Activated T-cell treated with anti-CD3 and anti-CD28 coated beads, Interleukin-2, amount 50 U/mL, for 24 hours (primary cell): ENCODE measurements at regions not wholly inside any gene's neighbourhood (a gene's known extent, or its start where the extent isn't known, plus 50 kb on each side); places are given as distances from the start of the nearest gene placed in this dataset.

Source experiments
- DNase-seq: peaks from one replicate; pipeline ENCODE4 v3.0.0-alpha.2; 2020
- H3K27ac Mint-ChIP-seq: 2 replicates; pipeline ENCODE4 v1.8.0; 2020; ENCODE audit warnings: mild to moderate bottlenecking, mixed read lengths
- H3K27me3 Mint-ChIP-seq: 2 replicates; pipeline ENCODE4 v1.8.0; 2020; ENCODE audit warnings: mixed read lengths
- H3K36me3 Mint-ChIP-seq: 2 replicates; pipeline ENCODE4 v1.8.0; 2020; ENCODE audit warnings: low read depth, mixed read lengths
- H3K4me1 Mint-ChIP-seq: 2 replicates; pipeline ENCODE4 v1.8.0; 2020; ENCODE audit warnings: low read depth, mixed read lengths
- H3K4me3 Mint-ChIP-seq: 2 replicates; pipeline ENCODE4 v1.8.0; 2020; ENCODE audit warnings: mild to moderate bottlenecking, moderate library complexity, mixed read lengths
- H3K9me3 Mint-ChIP-seq: 2 replicates; pipeline ENCODE4 v1.8.0; 2020; ENCODE audit warnings: mixed read lengths

DNA sequence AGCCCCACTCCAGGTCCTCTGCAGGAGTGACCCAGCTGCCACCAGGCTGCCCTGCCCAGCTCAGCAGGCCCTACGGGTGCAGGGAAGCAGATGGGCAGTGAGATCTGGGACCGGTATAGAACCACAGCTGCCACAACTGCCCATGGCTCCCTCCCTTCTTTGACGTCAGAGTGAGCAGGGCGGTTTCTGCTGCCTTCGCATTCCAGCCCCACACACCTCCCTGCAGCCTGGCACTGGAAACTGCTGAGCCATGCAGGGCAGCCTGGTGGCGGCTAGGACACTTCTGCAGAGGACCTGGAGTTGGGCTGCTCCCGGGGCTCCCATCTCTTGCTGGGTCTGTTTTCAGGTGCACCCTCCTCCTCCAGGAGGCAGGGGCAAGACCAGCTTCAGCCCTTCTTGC lies 101.6 kb upstream of the CD93 start:
- Mint-ChIP-seq H3K4me1 (no peaks in the 10 kb centered on the region), H3K4me3 (no peak overlapping the region), H3K27ac (no peak overlapping the region), H3K27me3 (no peaks in the 10 kb centered on the region), H3K36me3 (no peaks in the 10 kb centered on the region), H3K9me3 (no peaks in the 10 kb centered on the region)
- no peak for DNase-seq

DNA sequence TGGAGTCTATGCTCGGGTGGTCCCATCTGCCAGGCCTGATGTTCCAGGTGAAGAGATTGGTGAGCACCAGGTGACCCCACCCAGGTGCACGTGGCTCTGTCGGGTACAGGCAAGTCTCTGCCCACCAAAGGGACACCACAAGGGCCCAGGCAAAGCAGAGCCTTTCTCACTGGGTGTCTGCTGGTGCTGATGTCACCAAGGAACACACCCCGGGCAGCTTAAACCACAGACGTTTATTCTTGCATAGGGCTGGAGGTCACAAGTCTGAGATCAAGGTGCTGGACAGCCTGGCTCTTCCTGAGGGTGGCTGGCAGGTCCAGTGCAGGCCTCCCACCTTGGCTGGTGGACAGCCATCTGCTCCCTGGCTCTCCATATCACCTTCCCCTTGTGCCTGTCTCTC lies 100.7 kb upstream of the CD93 start:
- H3K27me3 Mint-ChIP-seq = no peaks in the 10 kb centered on the region
- H3K4me1 Mint-ChIP-seq = no peaks in the 10 kb centered on the region
- no peak overlapping the region for H3K27ac Mint-ChIP-seq
- no peaks in the 10 kb centered on the region for H3K9me3 Mint-ChIP-seq
- H3K36me3 Mint-ChIP-seq = no peaks in the 10 kb centered on the region
- no peak for DNase-seq
- H3K4me3 Mint-ChIP-seq = no peak overlapping the region

- H3K27ac Mint-ChIP-seq = no peak overlapping the region
- no peaks in the 10 kb centered on the region for H3K36me3 Mint-ChIP-seq
- DNase-seq = no peak
- no peaks in the 10 kb centered on the region for H3K4me1 Mint-ChIP-seq
- peaks cover 12% of the 10 kb centered on the region for H3K27me3 Mint-ChIP-seq
- H3K4me3 Mint-ChIP-seq = no peak overlapping the region
- no peaks in the 10 kb centered on the region for H3K9me3 Mint-ChIP-seq
These were observed 94.4 kb upstream of the CD93 start for GRCh38 chr20:23180451-23180921.

DNA sequence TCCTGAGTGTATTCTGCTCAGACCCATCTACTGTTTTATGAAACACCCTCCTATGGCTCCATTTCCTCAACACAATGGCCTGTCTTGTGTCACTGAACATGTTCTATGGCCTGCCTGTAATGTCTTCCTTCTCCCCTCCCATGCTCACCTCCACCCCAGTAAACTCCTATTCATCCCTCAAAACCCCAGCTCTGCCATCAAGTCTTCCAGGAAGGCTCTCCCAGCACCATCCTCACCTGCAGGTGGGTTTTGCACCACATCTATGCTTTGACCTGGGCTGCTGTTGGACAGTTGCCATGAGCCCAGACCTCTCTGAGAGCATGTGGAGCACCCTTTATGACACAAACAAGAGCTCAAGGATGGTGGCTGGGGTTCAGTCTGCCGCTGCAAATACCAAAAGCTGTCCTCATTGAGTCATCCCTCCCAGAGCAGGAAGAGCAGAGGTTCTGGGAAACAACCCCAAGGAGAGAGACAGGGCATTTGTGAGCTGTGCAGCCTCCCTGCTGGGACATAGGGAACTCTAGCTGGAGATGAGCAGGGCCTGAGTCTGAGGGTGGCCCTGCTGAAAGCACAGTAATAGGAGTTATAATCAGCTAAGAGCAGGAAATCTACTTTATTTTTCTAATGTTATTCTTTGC lies 93.8 kb upstream of the CD93 start:
- H3K4me3 Mint-ChIP-seq = no peak overlapping the region
- H3K4me1 Mint-ChIP-seq = no peaks in the 10 kb centered on the region
- no peaks in the 10 kb centered on the region for H3K36me3 Mint-ChIP-seq
- no peaks in the 10 kb centered on the region for H3K9me3 Mint-ChIP-seq
- peaks cover 12% of the 10 kb centered on the region for H3K27me3 Mint-ChIP-seq
- no peak overlapping the region for H3K27ac Mint-ChIP-seq
- no peak for DNase-seq

GRCh38 chr20:23178806-23179205 lies 92.7 kb upstream of the CD93 start:
- no peak overlapping the region for H3K27ac Mint-ChIP-seq
- no peaks in the 10 kb centered on the region for H3K4me1 Mint-ChIP-seq
- DNase-seq = no peak

DNA sequence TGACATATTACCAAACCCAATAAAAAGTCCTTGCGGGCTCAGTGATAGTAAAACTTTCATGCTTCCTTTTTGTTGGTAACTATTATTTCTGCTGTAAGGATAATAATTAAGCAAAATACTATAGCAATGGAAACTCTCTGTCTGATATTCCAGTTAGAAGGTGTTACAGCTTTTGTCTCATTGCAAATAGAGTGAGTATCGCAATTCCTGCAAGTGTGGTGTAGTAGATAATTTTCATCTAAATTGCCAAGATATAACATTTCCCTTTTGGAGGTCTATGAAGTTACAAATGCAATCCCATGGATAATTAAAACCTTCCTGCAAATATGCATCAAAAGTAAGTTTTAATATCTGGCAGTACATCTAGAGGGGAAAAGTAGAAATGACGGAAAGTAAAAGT lies 88.7 kb upstream of the CD93 start:
- Mint-ChIP-seq H3K9me3 (no peaks in the 10 kb centered on the region), H3K4me3 (no peak overlapping the region), H3K4me1 (no peaks in the 10 kb centered on the region), H3K27me3 (peaks cover 12% of the 10 kb centered on the region), H3K36me3 (no peaks in the 10 kb centered on the region), H3K27ac (no peak overlapping the region)
- DNase-seq = no peak

More at GRCh38 chr20:23178806-23179205, 92.7 kb upstream of the CD93 start:
- Mint-ChIP-seq H3K27me3 (peaks cover 12% of the 10 kb centered on the region), H3K9me3 (no peaks in the 10 kb centered on the region), H3K4me3 (no peak overlapping the region), H3K36me3 (no peaks in the 10 kb centered on the region)

- H3K4me3 Mint-ChIP-seq = no peak overlapping the region
- H3K27ac Mint-ChIP-seq = no peak overlapping the region
- no peaks in the 10 kb centered on the region for H3K27me3 Mint-ChIP-seq
- no peaks in the 10 kb centered on the region for H3K4me1 Mint-ChIP-seq
- no peak for DNase-seq
- no peaks in the 10 kb centered on the region for H3K36me3 Mint-ChIP-seq
- H3K9me3 Mint-ChIP-seq = no peaks in the 10 kb centered on the region
These were observed 81.3 kb upstream of the CD93 start for GRCh38 chr20:23167431-23167830.

DNA sequence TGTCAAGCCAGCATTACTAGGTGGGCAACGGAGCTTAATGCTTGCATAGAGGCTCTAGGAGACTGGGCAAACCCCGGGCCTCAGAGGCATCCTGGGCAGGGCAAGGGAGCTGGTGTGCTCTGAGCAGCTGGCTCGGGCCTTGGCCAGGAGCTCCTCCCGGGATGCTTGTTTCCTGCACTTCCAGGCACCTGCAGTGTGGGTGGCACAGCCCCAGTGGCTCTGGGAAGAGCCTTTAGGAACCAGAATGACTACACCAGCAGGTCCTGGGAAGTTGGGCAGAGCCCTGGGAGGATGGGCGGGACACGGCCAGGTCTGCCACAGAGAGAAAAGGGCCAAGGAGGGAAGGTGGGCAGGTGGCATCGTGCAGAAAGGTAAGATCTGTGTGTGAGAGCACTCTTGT lies 80.4 kb upstream of the CD93 start:
- no peaks in the 10 kb centered on the region for H3K27me3 Mint-ChIP-seq
- no peaks in the 10 kb centered on the region for H3K9me3 Mint-ChIP-seq
- H3K36me3 Mint-ChIP-seq = no peaks in the 10 kb centered on the region
- no peak overlapping the region for H3K4me3 Mint-ChIP-seq
- DNase-seq = no peak
- no peaks in the 10 kb centered on the region for H3K4me1 Mint-ChIP-seq
- H3K27ac Mint-ChIP-seq = no peak overlapping the region

DNA sequence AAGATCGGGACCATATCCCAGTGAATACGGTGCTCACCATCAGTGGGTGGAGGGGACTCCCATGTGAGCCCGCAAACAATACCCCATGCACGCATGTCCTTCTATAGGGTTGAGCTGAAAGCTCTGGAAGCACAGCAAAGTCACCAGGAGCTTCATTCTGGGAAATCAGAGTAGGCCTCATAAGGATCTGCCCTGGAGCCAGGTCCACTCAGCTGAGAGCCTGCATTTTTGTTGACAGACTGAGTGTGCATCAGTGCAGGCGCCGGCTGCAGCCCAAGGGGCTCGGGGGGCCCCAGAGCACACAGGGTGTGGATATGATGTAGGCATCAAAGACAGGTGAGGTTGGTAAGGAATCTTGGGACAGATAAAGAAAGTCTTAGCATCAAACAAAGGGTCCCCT lies 79.8 kb upstream of the CD93 start:
- no peaks in the 10 kb centered on the region for H3K36me3 Mint-ChIP-seq
- no peaks in the 10 kb centered on the region for H3K9me3 Mint-ChIP-seq
- DNase-seq = no peak

GRCh38 chr20:23165307-23165750 lies 79.2 kb upstream of the CD93 start:
- Mint-ChIP-seq H3K9me3 (no peaks in the 10 kb centered on the region), H3K4me3 (no peak overlapping the region), H3K36me3 (no peaks in the 10 kb centered on the region), H3K27ac (no peak overlapping the region), H3K27me3 (no peaks in the 10 kb centered on the region), H3K4me1 (peaks cover 1% of the 10 kb centered on the region)
- DNase-seq = no peak

More for the DNA sequence above, 79.8 kb upstream of the CD93 start:
- Mint-ChIP-seq H3K27me3 (no peaks in the 10 kb centered on the region), H3K4me3 (no peak overlapping the region), H3K27ac (no peak overlapping the region), H3K4me1 (no peaks in the 10 kb centered on the region)

DNA sequence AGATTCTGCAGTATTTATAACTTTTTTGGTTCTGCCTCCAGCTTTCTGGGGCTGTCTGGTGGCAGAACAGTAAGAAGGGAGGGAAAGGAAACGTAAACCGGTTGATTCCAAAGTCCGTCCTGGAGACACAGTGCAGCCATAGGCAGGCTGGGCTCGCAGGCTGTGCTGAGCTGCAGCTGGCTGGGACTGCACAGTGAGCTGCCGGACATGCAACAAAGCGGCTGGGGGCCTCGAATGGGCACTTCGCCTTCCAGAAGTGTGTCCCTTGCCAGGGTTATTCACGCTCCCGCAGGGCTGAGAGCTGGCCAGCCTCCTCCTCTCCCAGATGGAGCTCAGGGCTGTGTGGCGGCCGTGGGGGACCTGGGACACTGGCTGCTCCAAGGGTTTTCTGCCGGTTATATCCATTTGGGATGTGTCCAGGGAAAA lies 78.1 kb upstream of the CD93 start:
- no peak overlapping the region for H3K27ac Mint-ChIP-seq
- no peak overlapping the region for H3K4me3 Mint-ChIP-seq
- DNase-seq = no peak
- H3K27me3 Mint-ChIP-seq = no peaks in the 10 kb centered on the region
- H3K9me3 Mint-ChIP-seq = no peaks in the 10 kb centered on the region
- H3K4me1 Mint-ChIP-seq = peaks cover 7% of the 10 kb centered on the region
- no peaks in the 10 kb centered on the region for H3K36me3 Mint-ChIP-seq

- Mint-ChIP-seq H3K4me3 (no peak overlapping the region), H3K9me3 (no peaks in the 10 kb centered on the region), H3K27me3 (no peaks in the 10 kb centered on the region), H3K27ac (no peak overlapping the region), H3K36me3 (no peaks in the 10 kb centered on the region), H3K4me1 (peaks cover 9% of the 10 kb centered on the region)
- no peak for DNase-seq
These were observed 77.4 kb upstream of the CD93 start for GRCh38 chr20:23163562-23163961.

DNA sequence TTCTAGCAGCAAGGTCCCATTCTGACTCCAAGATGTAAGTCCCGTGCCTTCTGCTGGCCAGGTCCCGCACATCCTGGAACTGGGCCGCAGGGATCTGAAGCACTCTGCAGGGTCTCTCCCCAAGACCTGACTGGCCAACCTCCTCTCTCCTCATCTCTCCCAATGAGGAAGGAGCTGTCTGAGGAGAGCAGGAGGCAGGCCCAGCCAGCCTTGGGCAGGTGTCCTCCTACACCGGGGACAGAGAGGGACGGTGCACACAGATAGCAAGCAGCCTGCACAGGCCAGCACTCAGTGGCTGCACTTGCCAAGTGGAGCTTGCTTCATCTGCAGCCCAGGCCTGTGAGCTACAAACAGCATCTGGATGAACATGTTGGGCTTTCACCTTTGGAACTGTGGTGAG lies 76.8 kb upstream of the CD93 start:
- DNase-seq = no peak
- Mint-ChIP-seq H3K4me3 (no peak overlapping the region), H3K27me3 (no peaks in the 10 kb centered on the region), H3K4me1 (peaks cover 9% of the 10 kb centered on the region), H3K27ac (no peak overlapping the region), H3K9me3 (no peaks in the 10 kb centered on the region), H3K36me3 (no peaks in the 10 kb centered on the region)

GRCh38 chr20:23161968-23162696 lies 76.0 kb upstream of the CD93 start:
- no peaks in the 10 kb centered on the region for H3K9me3 Mint-ChIP-seq
- no peaks in the 10 kb centered on the region for H3K36me3 Mint-ChIP-seq
- no peak overlapping the region for H3K4me3 Mint-ChIP-seq
- H3K27ac Mint-ChIP-seq = no peak overlapping the region
- no peak for DNase-seq
- H3K27me3 Mint-ChIP-seq = no peaks in the 10 kb centered on the region
- peaks cover 9% of the 10 kb centered on the region for H3K4me1 Mint-ChIP-seq

DNA sequence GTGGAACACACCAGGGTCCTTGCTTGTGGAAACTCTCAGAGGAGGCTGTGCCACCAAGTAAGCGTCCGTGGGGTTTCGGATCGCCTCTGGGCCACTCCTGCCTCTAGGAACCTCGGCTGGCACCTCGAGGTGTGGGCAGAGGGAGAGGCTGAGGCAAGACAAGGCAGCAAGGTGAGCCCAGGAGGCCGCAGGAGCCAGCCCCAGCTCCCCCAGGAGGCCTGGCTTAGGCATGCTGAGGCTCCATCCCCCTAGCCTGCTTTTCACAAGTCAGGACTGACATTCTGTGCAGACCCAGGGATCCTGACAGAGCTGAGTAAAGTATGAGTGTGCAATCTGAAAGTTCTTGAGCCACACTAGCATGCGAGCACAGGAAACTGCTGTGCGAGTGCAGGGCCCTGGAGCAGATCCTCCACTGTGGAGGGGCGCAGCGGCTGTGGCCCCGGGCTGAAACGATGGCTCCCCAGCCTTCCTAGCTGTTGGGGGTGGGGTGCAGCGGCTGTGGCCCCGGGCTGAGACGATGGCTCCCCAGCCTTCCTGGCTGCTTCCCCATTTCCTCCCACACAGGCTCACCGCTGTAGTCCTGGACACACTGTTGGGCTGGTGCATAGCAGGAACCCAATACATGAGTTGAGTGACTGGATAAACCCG lies 75.2 kb upstream of the CD93 start:
- H3K9me3 Mint-ChIP-seq = no peaks in the 10 kb centered on the region
- DNase-seq = no peak
- no peak overlapping the region for H3K4me3 Mint-ChIP-seq
- no peak overlapping the region for H3K27ac Mint-ChIP-seq
- no peaks in the 10 kb centered on the region for H3K27me3 Mint-ChIP-seq
- peaks cover 9% of the 10 kb centered on the region for H3K4me1 Mint-ChIP-seq
- H3K36me3 Mint-ChIP-seq = no peaks in the 10 kb centered on the region
